IMR-90 (cell line): ENCODE measurements at regions not wholly inside any gene's neighbourhood (a gene's known extent, or its start where the extent isn't known, plus 50 kb on each side); places are given as distances from the start of the nearest gene placed in this dataset.

Source experiments
- BHLHE40 ChIP-seq: fragments of 150-350 bp; IDR thresholded peaks from 2 replicates; pipeline ENCODE4 v1.6.1; 2016; ENCODE audit warnings: mild to moderate bottlenecking, low read depth, low read length
- CEBPB ChIP-seq: IDR thresholded peaks from 2 replicates; pipeline ENCODE4 v1.6.1; 2012; ENCODE audit warnings: low read depth, low read length, improper control_type of control experiment
- FOS ChIP-seq: fragments of 150-350 bp; IDR thresholded peaks from 2 replicates; pipeline ENCODE4 v1.6.1; 2016; ENCODE audit warnings: low read depth, low read length
- MAZ ChIP-seq: IDR thresholded peaks from 2 replicates; pipeline ENCODE4 v1.6.1; 2012; ENCODE audit warnings: low read depth, mild to moderate bottlenecking, low read length, improper control_type of control experiment, moderate library complexity, borderline replicate concordance
- NFE2L2 ChIP-seq: fragments of 150-350 bp; IDR thresholded peaks from 2 replicates; pipeline ENCODE4 v1.6.1; 2016; ENCODE audit warnings: low read depth, mild to moderate bottlenecking, low read length
- POLR2A ChIP-seq: IDR thresholded peaks from 2 replicates; pipeline ENCODE4 v1.6.1; 2012; ENCODE audit warnings: mild to moderate bottlenecking, low read depth, low read length
- RAD21 ChIP-seq: IDR thresholded peaks from 2 replicates; pipeline ENCODE4 v1.6.1; 2012; ENCODE audit warnings: low read length, improper control_type of control experiment
- RCOR1 ChIP-seq: IDR thresholded peaks from 2 replicates; pipeline ENCODE4 v1.6.1; 2012; ENCODE audit warnings: mild to moderate bottlenecking, low read length, improper control_type of control experiment; ENCODE audit not compliant: insufficient replicate concordance
- SMC3 ChIP-seq: fragments of 150-350 bp; IDR thresholded peaks from 2 replicates; pipeline ENCODE4 v1.6.1; 2016; ENCODE audit warnings: low read depth, mild to moderate bottlenecking, antibody characterized with exemption, low read length, moderate library complexity
- TF ChIP-seq, protein P1 (sequence below): conservative IDR thresholded peaks from 2 replicates; pipeline ENCODE4 v1.5.1; 2012; ENCODE audit warnings: mild to moderate bottlenecking, low read depth, low read length, improper control_type of control experiment

- TF ChIP-seq RAD21 = no peak
- TF ChIP-seq, protein P1, sequence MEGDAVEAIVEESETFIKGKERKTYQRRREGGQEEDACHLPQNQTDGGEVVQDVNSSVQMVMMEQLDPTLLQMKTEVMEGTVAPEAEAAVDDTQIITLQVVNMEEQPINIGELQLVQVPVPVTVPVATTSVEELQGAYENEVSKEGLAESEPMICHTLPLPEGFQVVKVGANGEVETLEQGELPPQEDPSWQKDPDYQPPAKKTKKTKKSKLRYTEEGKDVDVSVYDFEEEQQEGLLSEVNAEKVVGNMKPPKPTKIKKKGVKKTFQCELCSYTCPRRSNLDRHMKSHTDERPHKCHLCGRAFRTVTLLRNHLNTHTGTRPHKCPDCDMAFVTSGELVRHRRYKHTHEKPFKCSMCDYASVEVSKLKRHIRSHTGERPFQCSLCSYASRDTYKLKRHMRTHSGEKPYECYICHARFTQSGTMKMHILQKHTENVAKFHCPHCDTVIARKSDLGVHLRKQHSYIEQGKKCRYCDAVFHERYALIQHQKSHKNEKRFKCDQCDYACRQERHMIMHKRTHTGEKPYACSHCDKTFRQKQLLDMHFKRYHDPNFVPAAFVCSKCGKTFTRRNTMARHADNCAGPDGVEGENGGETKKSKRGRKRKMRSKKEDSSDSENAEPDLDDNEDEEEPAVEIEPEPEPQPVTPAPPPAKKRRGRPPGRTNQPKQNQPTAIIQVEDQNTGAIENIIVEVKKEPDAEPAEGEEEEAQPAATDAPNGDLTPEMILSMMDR = no peak
- TF ChIP-seq NFE2L2 = no peak
- no peak for TF ChIP-seq POLR2A
- TF ChIP-seq SMC3 = no peak
- TF ChIP-seq CEBPB = no peak
- TF ChIP-seq BHLHE40 = no peak
- no peak for TF ChIP-seq FOS
- TF ChIP-seq MAZ = no peak
- no peak for TF ChIP-seq RCOR1
Observed at GRCh38 chr15:95793231-95793630, 537.3 kb upstream of the NR2F2 start.
